ENCODE measurements at regions not wholly inside any gene's neighbourhood (a gene's known extent, or its start where the extent isn't known, plus 50 kb on each side); places are given as distances from the start of the nearest gene placed in this dataset.

DNA sequence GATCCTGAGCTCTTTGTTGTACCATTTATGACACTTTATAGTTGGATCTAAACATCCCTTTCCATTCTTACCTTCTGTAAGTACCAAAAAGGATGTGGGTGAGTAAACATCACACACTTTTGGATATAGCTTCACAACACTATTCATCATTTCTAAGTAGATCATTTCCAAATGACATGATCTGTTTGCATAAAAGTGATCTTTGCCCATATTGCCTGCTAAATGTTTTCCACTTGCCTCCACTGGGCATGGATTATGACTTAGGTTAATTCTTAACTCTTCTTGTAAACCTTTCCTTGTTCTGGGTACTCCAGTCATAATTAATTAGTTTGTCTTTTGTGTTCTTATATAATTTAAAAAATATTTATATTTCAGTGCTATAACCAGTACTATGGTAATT is 244.9 kb upstream of the AGA start:
- no peak for TF ChIP-seq CTCF (IDR thresholded peaks at IDR 0.05)
- ATAC-seq, result no peak
- no peak for DNase-seq
- Histone ChIP-seq H3K9me3 (no peaks in the 10 kb centered on the region), H3K4me3 (no peak overlapping the region), H3K36me3 (no peaks in the 10 kb centered on the region), H3K27ac (no peak overlapping the region), H3K4me1 (no peaks in the 10 kb centered on the region), H3K27me3 (no peaks in the 10 kb centered on the region)
- intact Hi-C loops (cut with DNase I), result no loop called here

GRCh38 chr4:177692907-177693306 is 250.7 kb upstream of the AGA start:
- ATAC-seq (no peak), DNase-seq (no peak)
- H3K4me3 ChIP-seq, result no peak overlapping the region
- H3K27me3 ChIP-seq, result no peaks in the 10 kb centered on the region
- intact Hi-C loops (cut with DNase I), result no loop called here
- H3K27ac ChIP-seq, result no peak overlapping the region
- no peaks in the 10 kb centered on the region for H3K9me3 ChIP-seq
- no peaks in the 10 kb centered on the region for H3K4me1 ChIP-seq
- no peaks in the 10 kb centered on the region for H3K36me3 ChIP-seq
- no peak for TF ChIP-seq CTCF (IDR thresholded peaks at IDR 0.05)

GRCh38 chr4:177696438-177696966 is 254.3 kb upstream of the AGA start:
- no peak for DNase-seq
- intact Hi-C loops (cut with DNase I), result no loop called here
- no peaks in the 10 kb centered on the region for H3K27me3 ChIP-seq
- H3K9me3 ChIP-seq, result no peaks in the 10 kb centered on the region
- H3K4me1 ChIP-seq, result no peaks in the 10 kb centered on the region
- TF ChIP-seq CTCF (IDR thresholded peaks at IDR 0.05), result no peak
- H3K36me3 ChIP-seq, result no peaks in the 10 kb centered on the region
- H3K4me3 ChIP-seq, result no peak overlapping the region
- H3K27ac ChIP-seq, result no peak overlapping the region
- ATAC-seq, result no peak

DNA sequence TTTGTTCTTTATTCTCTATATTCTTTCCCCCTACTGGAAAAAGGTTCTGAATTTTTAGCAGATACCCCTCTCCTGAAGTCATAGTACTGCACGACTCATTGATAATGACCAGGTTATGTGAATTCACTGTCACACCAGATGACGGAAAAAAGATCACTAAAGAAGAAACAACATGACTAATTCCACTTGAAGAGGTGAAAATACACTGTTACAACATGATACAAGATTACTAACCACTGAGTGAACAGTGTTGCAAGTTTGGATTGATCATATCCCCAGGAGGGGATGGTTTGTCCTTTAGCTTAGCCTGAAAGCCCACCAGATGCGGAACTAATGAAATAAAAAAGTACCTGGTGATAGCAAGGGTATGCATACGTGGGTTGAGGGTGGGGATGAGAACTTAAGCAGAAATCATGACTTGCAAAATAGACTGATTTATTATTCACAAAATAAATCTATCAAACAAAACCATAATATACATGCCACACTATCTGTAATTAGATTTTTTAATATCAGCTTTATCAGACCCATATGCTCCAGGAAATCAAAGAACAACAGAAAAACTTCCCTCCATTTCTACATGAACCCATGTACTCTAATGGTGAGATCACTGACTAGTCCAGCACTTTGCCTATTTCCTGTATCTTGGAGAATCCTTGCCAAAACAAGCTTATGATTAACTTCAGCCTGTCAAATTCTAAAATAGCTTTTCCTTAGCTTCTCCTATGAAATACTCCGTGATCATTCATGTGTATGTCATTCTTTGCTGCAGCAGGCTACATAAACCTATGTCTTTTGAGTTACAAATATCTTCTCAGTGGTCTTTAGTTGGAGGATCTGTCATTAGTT is 257.4 kb upstream of the AGA start:
- Histone ChIP-seq H3K36me3 (no peaks in the 10 kb centered on the region), H3K4me3 (no peak overlapping the region), H3K9me3 (no peaks in the 10 kb centered on the region), H3K27ac (no peak overlapping the region), H3K4me1 (no peaks in the 10 kb centered on the region), H3K27me3 (no peaks in the 10 kb centered on the region)
- intact Hi-C loops (cut with DNase I), result no loop called here
- ATAC-seq, result no peak
- DNase-seq, result no peak
- TF ChIP-seq CTCF (IDR thresholded peaks at IDR 0.05), result no peak

- Histone ChIP-seq H3K4me1 (no peaks in the 10 kb centered on the region), H3K9me3 (no peaks in the 10 kb centered on the region), H3K27ac (no peak overlapping the region), H3K36me3 (no peaks in the 10 kb centered on the region), H3K27me3 (no peaks in the 10 kb centered on the region), H3K4me3 (no peak overlapping the region)
- intact Hi-C loops (cut with DNase I), result no loop called here
- ATAC-seq (no peak), DNase-seq (no peak)
- TF ChIP-seq CTCF (IDR thresholded peaks at IDR 0.05), result no peak
Measured at GRCh38 chr4:177706916-177707315, 264.7 kb upstream of the AGA start.
